Breast epithelium (tissue), 4 donors: ENCODE measurements at regions not wholly inside any gene's neighbourhood (a gene's known extent, or its start where the extent isn't known, plus 50 kb on each side); places are given as distances from the start of the nearest gene placed in this dataset.
"Not testable (repeated sequence)": the region's sequence is repeated elsewhere in the genome, so short reads cannot be mapped to it uniquely, and the experiment has no call there.

Source experiments
- DNase-seq, 2 donors: peaks; one replicate each; pipeline ENCODE4 v3.0.0-alpha.2; 2019; ENCODE audit warnings: low spot score in 2 of 2
- H3K27ac ChIP-seq, 2 donors: fragments of 200-600 bp; sonication (generic) in 1 of 2; one replicate each; pipeline ENCODE4 v1.5.1; 2016 to 2019; ENCODE audit warnings: mild to moderate bottlenecking in 1 of 2
- H3K27me3 ChIP-seq, 2 donors: fragments of 200-600 bp; sonication (generic) in 1 of 2; one replicate each; pipeline versions ENCODE4 v1.5.1 to v1.6.0; 2017 to 2019; ENCODE audit warnings: control low read depth in 1 of 2, mild to moderate bottlenecking in 1 of 2
- H3K36me3 ChIP-seq: fragments of 200-600 bp; one replicate; pipeline ENCODE4 v1.5.1; 2019
- H3K4me1 ChIP-seq, 2 donors: fragments of 200-600 bp; sonication (generic); one replicate each; pipeline ENCODE4 v1.5.1; 2016 to 2019; ENCODE audit warnings: control low read depth in 1 of 2
- H3K4me3 ChIP-seq, 3 donors: fragments of 200-600 bp; sonication (generic); 1 replicate in 2 of 3; 2 replicates in 1 of 3; pipeline ENCODE4 v1.5.1; 2016 to 2019; ENCODE audit warnings: mild to moderate bottlenecking in 3 of 3, moderate library complexity in 2 of 3
- H3K9me3 ChIP-seq, 2 donors: fragments of 200-600 bp; sonication (generic) in 1 of 2; one replicate each; pipeline ENCODE4 v1.5.1; 2016 to 2019; ENCODE audit warnings: control low read depth in 1 of 2
- POLR2A ChIP-seq: fragments of 450-650 bp; IDR thresholded peaks from one replicate; pipeline ENCODE4 v1.6.1; 2016; ENCODE audit warnings: antibody characterized with exemption, mild to moderate bottlenecking, moderate library complexity
- POLR2AphosphoS5 ChIP-seq, 3 donors: sonication (generic); formaldehyde crosslinking; IDR thresholded peaks; one replicate each; pipeline ENCODE4 v1.6.1; 2017; ENCODE audit warnings: antibody characterized with exemption in 3 of 3
- intact Hi-C: fragments of 100-400 bp; cut with DNase I; formaldehyde crosslinking; loops from one replicate; pipeline ENCODE4 v1.15.1; 2023; ENCODE audit warnings: low total_unique reads
- TF ChIP-seq, protein P1 (sequence below), 3 donors: fragments of 450-650 bp; IDR thresholded peaks; one replicate each; pipeline ENCODE4 v1.5.1; 2016 to 2017; ENCODE audit warnings: antibody characterized with exemption in 3 of 3, mild to moderate bottlenecking in 3 of 3, moderate library complexity in 3 of 3

DNA sequence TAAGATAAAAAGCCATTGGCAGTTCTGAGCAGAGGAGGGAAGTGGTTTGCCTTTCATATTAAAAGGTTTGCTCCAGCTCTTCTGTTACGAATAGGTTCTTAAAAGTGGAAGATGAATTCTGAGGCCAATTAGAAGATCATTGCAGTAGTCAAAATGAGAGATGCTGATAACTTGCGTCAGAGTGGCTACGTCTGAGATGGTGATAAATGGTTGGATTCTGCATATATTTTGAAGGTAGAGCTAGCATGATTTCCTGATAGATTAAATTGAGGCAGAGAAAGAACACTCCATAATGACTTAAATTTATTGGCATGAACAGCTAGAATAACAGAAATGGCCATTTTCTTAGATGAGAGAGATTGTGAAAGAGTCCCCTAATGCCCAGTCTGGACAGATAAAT, 652.6 kb downstream of the DACH1 start:
- H3K4me3 ChIP-seq = no peak overlapping the region
- H3K27me3 ChIP-seq = no peaks in the 10 kb centered on the region
- no peaks in the 10 kb centered on the region for H3K4me1 ChIP-seq
- no peak for DNase-seq
- TF ChIP-seq POLR2AphosphoS5 (IDR thresholded peaks at IDR 0.05) = no peak
- intact Hi-C loops = no loop called here
- no peak overlapping the region for H3K27ac ChIP-seq
- H3K9me3 ChIP-seq = no peaks in the 10 kb centered on the region
- H3K36me3 ChIP-seq = no peaks in the 10 kb centered on the region

DNA sequence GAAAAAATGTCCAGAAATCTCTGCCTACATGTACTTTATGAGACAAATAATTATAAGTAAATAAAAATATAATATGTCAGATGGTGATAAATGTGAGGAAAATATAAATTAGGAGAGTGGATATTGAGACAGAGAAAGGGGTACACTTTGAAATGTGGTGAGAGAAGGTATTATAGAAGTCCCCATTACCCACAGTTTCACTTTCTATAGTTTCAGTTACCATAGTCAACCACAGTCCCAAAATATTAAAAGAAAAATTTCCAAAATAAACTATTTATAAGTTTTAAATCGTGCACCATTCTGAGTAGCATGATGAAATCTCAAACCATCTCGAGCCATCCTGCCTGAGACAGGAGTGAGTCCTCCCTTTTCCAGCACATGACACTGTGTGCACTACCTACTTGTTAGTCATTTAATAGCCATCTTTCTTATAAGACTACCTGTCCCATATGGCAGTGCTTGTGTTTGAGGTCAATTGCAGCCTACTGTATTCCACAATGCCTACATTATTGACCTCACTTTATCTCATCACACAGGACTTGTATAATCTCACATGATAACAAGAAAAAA, 653.7 kb downstream of the DACH1 start:
- no peaks in the 10 kb centered on the region for H3K36me3 ChIP-seq
- H3K4me3 ChIP-seq = no peak overlapping the region
- intact Hi-C loops = no loop called here
- no peaks in the 10 kb centered on the region for H3K27me3 ChIP-seq
- TF ChIP-seq POLR2AphosphoS5 (IDR thresholded peaks at IDR 0.05) (no peak), POLR2A (no peak)
- TF ChIP-seq, protein P1, sequence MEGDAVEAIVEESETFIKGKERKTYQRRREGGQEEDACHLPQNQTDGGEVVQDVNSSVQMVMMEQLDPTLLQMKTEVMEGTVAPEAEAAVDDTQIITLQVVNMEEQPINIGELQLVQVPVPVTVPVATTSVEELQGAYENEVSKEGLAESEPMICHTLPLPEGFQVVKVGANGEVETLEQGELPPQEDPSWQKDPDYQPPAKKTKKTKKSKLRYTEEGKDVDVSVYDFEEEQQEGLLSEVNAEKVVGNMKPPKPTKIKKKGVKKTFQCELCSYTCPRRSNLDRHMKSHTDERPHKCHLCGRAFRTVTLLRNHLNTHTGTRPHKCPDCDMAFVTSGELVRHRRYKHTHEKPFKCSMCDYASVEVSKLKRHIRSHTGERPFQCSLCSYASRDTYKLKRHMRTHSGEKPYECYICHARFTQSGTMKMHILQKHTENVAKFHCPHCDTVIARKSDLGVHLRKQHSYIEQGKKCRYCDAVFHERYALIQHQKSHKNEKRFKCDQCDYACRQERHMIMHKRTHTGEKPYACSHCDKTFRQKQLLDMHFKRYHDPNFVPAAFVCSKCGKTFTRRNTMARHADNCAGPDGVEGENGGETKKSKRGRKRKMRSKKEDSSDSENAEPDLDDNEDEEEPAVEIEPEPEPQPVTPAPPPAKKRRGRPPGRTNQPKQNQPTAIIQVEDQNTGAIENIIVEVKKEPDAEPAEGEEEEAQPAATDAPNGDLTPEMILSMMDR (IDR thresholded peaks at IDR 0.05) = no peak
- no peak overlapping the region for H3K27ac ChIP-seq
- H3K4me1 ChIP-seq = no peaks in the 10 kb centered on the region
- DNase-seq = no peak
- H3K9me3 ChIP-seq = no peaks in the 10 kb centered on the region

DNA sequence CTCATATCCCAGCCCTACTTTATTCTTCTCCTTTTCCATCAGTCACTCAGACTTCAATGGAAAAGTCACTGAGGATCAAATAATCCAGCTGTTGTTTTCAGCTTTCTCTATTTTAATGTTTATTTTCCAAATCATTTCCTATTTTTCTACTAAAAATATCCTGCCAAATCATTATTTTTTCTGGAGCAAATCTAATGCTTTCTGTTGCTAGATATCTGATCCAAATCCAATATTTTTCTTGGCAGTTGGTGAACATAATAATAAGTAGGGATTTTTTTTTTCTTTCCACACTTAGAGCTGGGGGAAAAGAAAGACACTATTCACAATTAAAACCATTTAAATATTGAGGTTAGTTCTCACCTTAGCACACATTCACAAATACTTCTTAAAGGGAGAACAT, 656.1 kb downstream of the DACH1 start:
- DNase-seq = no peak
- H3K4me3 ChIP-seq = no peak overlapping the region
- H3K36me3 ChIP-seq = no peaks in the 10 kb centered on the region
- H3K9me3 ChIP-seq = no peaks in the 10 kb centered on the region
- intact Hi-C loops = no loop called here
- no peaks in the 10 kb centered on the region for H3K27me3 ChIP-seq
- no peak overlapping the region for H3K27ac ChIP-seq
- no peaks in the 10 kb centered on the region for H3K4me1 ChIP-seq
- TF ChIP-seq, protein P1 (IDR thresholded peaks at IDR 0.05) = no peak
- TF ChIP-seq POLR2AphosphoS5 (IDR thresholded peaks at IDR 0.05) = no peak

DNA sequence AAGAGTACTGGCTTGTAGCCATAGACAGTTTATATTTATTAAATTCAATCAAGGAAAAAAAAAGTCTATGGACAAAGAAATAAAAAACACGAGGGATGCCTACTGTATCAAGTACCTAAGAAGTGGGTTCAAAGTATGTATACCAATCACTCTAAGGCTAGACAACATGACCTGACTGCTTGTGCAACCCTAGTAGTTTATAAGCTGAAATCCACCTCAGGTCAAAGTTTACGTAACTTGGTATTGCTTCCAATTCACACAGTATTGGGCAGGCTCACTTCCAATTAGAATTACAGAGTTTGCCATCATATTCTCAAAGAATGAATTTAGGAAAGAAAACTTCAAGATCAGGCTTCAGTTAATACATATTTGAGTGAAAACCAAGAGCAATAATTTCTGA, 657.8 kb downstream of the DACH1 start:
- Histone ChIP-seq H3K4me3 (no peak overlapping the region), H3K27ac (no peak overlapping the region), H3K9me3 (no peaks in the 10 kb centered on the region), H3K27me3 (no peaks in the 10 kb centered on the region), H3K4me1 (no peaks in the 10 kb centered on the region), H3K36me3 (no peaks in the 10 kb centered on the region)
- TF ChIP-seq POLR2AphosphoS5 (IDR thresholded peaks at IDR 0.05) (no peak), POLR2A (no peak)
- TF ChIP-seq, protein P1 (IDR thresholded peaks at IDR 0.05) = no peak
- no peak for DNase-seq
- intact Hi-C loops = no loop called here

DNA sequence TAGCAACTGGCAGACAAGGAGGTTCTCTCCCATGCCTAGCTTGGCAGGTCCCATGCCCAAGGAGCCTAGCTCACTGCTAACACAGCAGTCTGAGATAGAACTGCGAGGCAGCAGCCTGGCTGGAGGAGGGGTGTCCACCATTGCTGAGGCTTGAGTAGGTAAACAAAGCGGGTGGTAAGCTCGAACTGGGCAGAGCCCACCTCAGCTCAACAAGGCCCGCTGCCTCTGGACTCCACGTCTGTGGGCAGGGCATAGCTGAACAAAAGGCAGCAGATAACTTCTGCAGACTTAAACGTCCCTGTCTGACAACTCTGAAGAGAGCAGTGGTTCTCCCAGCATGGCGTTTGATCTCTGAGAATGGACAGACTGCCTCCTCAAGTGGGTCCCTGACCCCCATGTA, 682.4 kb downstream of the DACH1 start:
- DNase-seq, H3K27me3 ChIP-seq, H3K4me1 ChIP-seq, intact Hi-C loops, H3K27ac ChIP-seq, H3K36me3 ChIP-seq, H3K4me3 ChIP-seq: not testable (repeated sequence)
- H3K9me3 ChIP-seq = peaks cover 8 to 14% of the 10 kb centered on the region in 2 donors

DNA sequence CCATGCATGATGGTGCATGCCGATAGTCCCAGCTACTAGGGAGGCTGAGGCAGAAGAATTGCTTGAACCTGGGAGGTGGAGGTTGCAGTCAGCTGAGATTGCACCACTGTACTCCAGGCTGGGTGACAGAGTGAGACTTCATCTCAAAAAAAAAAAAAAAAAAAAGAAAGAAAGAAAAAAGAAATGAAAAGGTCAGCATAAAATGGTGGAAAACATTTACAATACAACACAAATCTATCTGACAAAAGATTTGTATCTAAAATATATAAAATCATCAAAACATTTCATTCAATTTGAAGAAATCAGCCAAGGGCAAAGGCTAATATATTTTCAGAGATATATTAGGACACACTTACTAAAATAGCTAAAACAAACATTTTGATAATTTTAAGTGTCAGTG, 683.7 kb downstream of the DACH1 start:
- H3K4me1 ChIP-seq, H3K36me3 ChIP-seq, H3K4me3 ChIP-seq, intact Hi-C loops, DNase-seq, H3K27ac ChIP-seq, H3K27me3 ChIP-seq: not testable (repeated sequence)
- H3K9me3 ChIP-seq = peaks cover 8 to 14% of the 10 kb centered on the region in 2 donors

DNA sequence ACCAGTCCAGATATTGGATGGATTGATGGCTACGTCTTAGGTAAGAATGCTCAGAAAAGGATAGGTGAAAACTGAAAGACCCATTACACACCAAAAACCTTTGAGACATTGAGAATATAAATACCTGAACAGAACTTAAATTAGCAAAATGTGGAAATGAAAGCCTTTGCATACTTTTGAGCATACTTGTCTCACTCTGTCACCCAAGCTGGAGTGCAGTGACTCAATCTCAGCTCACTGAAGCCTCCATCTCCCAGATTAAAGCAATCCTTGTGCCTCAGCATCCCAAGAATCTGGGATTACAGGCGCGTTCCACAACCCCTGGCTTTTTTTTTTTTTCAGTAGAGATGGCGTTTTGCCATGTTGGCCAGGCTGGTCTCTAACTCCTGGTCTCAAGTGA, 695.3 kb downstream of the DACH1 start:
- H3K27ac ChIP-seq = no peak overlapping the region
- no peak for TF ChIP-seq POLR2AphosphoS5 (IDR thresholded peaks at IDR 0.05)
- no peak for TF ChIP-seq POLR2A
- TF ChIP-seq, protein P1 (IDR thresholded peaks at IDR 0.05) = no peak
- H3K4me1 ChIP-seq = no peaks in the 10 kb centered on the region
- H3K36me3 ChIP-seq = no peaks in the 10 kb centered on the region
- H3K9me3 ChIP-seq = no peaks in the 10 kb centered on the region
- no peak overlapping the region for H3K4me3 ChIP-seq
- no peak for DNase-seq
- intact Hi-C loops = no loop called here
- H3K27me3 ChIP-seq = no peaks in the 10 kb centered on the region
